ENCODE measurements at regions not wholly inside any gene's neighbourhood (a gene's known extent, or its start where the extent isn't known, plus 50 kb on each side); places are given as distances from the start of the nearest gene placed in this dataset.

GRCh38 chr1:96090134-96090533 is 631.5 kb upstream of the PTBP2 start:
- TF ChIP-seq CTCF (IDR thresholded peaks at IDR 0.05): no peak
- intact Hi-C loops (cut with micrococcal nuclease): no loop called here
- Histone ChIP-seq H3K36me3 (replicated peaks in 1 of 2; ENCODE audit: control insufficient read depth in 1 of 2, insufficient read depth in 2 of 2, low read length in 2 of 2) (no peaks in the 10 kb centered on the region), H3K4me2 (replicated peaks; ENCODE audit: extremely low read depth, low read length, poor library complexity, severe bottlenecking) (no peak overlapping the region), H3K9me3 (replicated peaks in 1 of 2; ENCODE audit: control insufficient read depth in 1 of 2, insufficient read depth in 1 of 2, low read length in 2 of 2) (no peaks in the 10 kb centered on the region), H2AFZ (ENCODE audit: insufficient read depth, low read depth, low read length, poor library complexity, severe bottlenecking) (no peak overlapping the region), H3K4me3 (replicated peaks in 1 of 3; ENCODE audit: low read depth in 2 of 3, low read length in 3 of 3) (no peak overlapping the region), H4K20me1 (ENCODE audit: insufficient read depth, low read length) (no peaks in the 10 kb centered on the region), H3K9ac (ENCODE audit: insufficient read depth, low read length, poor library complexity, severe bottlenecking) (no peak overlapping the region), H3K79me2 (ENCODE audit: insufficient read depth, low read length) (no peaks in the 10 kb centered on the region), H3K4me1 (ENCODE audit: control insufficient read depth in 1 of 2, insufficient read depth in 2 of 2, low read length in 2 of 2) (no peaks in the 10 kb centered on the region), H3K27ac (ENCODE audit: low read depth in 1 of 2, low read length in 2 of 2) (no peak overlapping the region), H3K27me3 (ENCODE audit: control insufficient read depth in 2 of 2, insufficient read depth in 2 of 2, low read length in 2 of 2) (no peaks in the 10 kb centered on the region)
- peaks cover 0 to 5% (median 2%) of the 10 kb centered on the region in 7 donors for H3K9me3 Mint-ChIP-seq
- no peak overlapping the region for H3K4me3 Mint-ChIP-seq
- no peak overlapping the region for H3K27ac Mint-ChIP-seq
- H3K27me3 Mint-ChIP-seq (ENCODE audit: low read depth in 3 of 3): no peaks in the 10 kb centered on the region
- DNase-seq: no peak
- WGBS (ENCODE audit: insufficient coverage): no CpG with 5 or more reads among the region's 4 CpGs
- H3K4me1 Mint-ChIP-seq: no peaks in the 10 kb centered on the region
- H3K36me3 Mint-ChIP-seq: no peaks in the 10 kb centered on the region

GRCh38 chr1:96095849-96096612 is 625.6 kb upstream of the PTBP2 start:
- Mint-ChIP-seq H3K4me3 (no peak overlapping the region), H3K27me3 (ENCODE audit: low read depth in 3 of 3) (no peaks in the 10 kb centered on the region), H3K36me3 (no peaks in the 10 kb centered on the region), H3K9me3 (peaks cover 0 to 5% (median 2%) of the 10 kb centered on the region in 7 donors), H3K27ac (no peak overlapping the region), H3K4me1 (no peaks in the 10 kb centered on the region)
- Histone ChIP-seq H3K4me2 (replicated peaks; ENCODE audit: extremely low read depth, low read length, poor library complexity, severe bottlenecking) (no peak overlapping the region), H3K4me3 (replicated peaks in 1 of 3; ENCODE audit: low read depth in 2 of 3, low read length in 3 of 3) (no peak overlapping the region), H4K20me1 (ENCODE audit: insufficient read depth, low read length) (no peaks in the 10 kb centered on the region), H3K27me3 (ENCODE audit: control insufficient read depth in 2 of 2, insufficient read depth in 2 of 2, low read length in 2 of 2) (no peaks in the 10 kb centered on the region), H3K9ac (ENCODE audit: insufficient read depth, low read length, poor library complexity, severe bottlenecking) (no peak overlapping the region), H3K27ac (ENCODE audit: low read depth in 1 of 2, low read length in 2 of 2) (no peak overlapping the region), H3K9me3 (replicated peaks in 1 of 2; ENCODE audit: control insufficient read depth in 1 of 2, insufficient read depth in 1 of 2, low read length in 2 of 2) (no peaks in the 10 kb centered on the region), H3K79me2 (ENCODE audit: insufficient read depth, low read length) (no peaks in the 10 kb centered on the region), H3K4me1 (ENCODE audit: control insufficient read depth in 1 of 2, insufficient read depth in 2 of 2, low read length in 2 of 2) (no peaks in the 10 kb centered on the region), H3K36me3 (replicated peaks in 1 of 2; ENCODE audit: control insufficient read depth in 1 of 2, insufficient read depth in 2 of 2, low read length in 2 of 2) (no peaks in the 10 kb centered on the region), H2AFZ (ENCODE audit: insufficient read depth, low read depth, low read length, poor library complexity, severe bottlenecking) (no peak overlapping the region)
- no peak for DNase-seq
- WGBS (ENCODE audit: insufficient coverage): no CpG with 5 or more reads among the region's 2 CpGs
- TF ChIP-seq CTCF (IDR thresholded peaks at IDR 0.05): no peak
- intact Hi-C loops (cut with micrococcal nuclease): no loop called here

Data from CD14-positive monocyte (primary cell).